Middle frontal gyrus (tissue), 1 donor: ENCODE measurements at regions not wholly inside any gene's neighbourhood (a gene's known extent, or its start where the extent isn't known, plus 50 kb on each side); places are given as distances from the start of the nearest gene placed in this dataset.

Experiments used
- DNase-seq: peaks from one replicate; pipeline ENCODE4 v3.0.0-alpha.2; 2015; ENCODE audit warnings: low spot score; ENCODE audit errors: extremely low spot score

- no peak for DNase-seq
Measured at GRCh38 chr14:22456998-22457594, 131.9 kb downstream of the DAD1 start.

DNA sequence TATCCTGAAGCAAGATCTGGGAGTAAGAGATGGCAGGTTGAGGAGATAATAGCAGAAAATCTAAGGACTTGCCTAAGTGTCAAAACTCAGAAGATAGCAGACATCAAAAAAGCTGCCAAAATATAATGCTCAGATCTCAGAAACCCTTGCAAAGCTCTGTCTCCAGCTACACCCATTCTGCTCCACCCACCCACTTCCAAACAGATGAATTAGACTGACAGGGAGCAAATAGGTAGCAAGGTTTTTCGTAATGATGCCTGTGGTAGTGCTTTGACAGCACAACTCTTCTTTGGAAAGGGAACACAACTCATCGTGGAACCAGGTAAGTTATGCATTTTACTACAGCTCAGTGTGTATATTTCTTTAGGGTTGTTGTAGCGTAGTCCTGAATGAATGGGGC, 132.6 kb downstream of the DAD1 start:
- no peak for DNase-seq

- DNase-seq = no peak
Measured at GRCh38 chr14:22452330-22452729, 136.7 kb downstream of the DAD1 start.

DNA sequence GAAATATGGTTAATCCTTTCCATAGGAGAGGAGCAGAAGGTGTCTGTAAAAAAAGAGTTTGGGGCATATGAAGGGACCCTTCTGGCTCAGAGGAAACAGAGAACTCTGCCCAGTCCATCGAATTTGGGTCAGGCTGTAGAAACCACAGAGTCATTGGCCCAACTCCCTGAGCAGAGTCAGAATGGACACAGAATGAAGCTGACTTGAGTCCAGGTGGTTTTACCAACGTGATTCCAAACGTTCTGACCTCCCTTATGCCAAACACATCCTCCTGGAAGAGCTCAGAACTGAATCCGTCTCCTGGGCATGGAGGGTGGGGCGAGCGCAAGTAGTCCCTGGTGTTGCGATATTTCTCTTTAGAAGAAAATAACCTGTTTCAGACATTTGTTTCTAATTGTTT, 138.8 kb downstream of the DAD1 start:
- no peak for DNase-seq

DNA sequence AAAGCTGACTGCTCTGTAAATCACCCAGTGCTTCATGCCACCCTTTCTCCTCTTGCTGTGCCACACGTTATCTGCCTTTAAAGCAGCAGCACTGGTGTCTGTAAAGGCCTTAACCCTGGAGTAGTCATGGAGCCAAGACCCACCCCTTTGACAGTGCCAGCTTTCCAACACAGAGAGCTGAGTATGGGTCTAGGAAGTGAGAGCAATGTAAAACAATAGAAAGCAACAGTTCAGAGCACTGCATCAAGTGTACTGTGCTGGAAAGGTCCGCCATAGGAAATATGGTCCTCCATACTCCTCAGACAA, 139.5 kb downstream of the DAD1 start:
- DNase-seq = no peak

- no peak for DNase-seq
Measured at GRCh38 chr14:22448905-22449599, 140.0 kb downstream of the DAD1 start.

- DNase-seq = no peak
Measured at GRCh38 chr14:22448035-22448904, 140.8 kb downstream of the DAD1 start.

- DNase-seq = no peak
Measured at GRCh38 chr14:22438742-22439141, 150.3 kb downstream of the DAD1 start.

- no peak for DNase-seq
Measured at GRCh38 chr14:22434901-22435550, 154.0 kb downstream of the DAD1 start.

DNA sequence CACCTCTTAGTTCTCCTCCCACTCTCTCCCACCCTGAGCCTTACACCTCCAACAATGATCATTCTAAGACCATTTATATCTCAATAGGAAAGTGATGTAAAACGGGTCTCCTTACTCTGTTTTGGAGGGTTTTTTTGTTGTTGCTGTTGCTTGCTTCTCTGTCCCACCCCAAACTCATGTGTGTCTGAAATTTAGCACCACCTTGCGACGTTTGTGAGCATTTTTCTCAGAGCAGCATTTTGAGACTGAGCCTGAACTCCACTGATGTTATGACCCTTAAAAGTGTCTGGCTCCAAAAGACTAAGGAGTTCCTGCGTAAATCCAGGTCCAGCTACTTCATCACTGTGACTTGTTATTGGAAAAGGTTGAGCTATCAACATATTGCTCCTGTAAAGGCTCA, 155.0 kb downstream of the DAD1 start:
- no peak for DNase-seq

GRCh38 chr14:22433069-22433468, 156.0 kb downstream of the DAD1 start:
- no peak for DNase-seq

DNA sequence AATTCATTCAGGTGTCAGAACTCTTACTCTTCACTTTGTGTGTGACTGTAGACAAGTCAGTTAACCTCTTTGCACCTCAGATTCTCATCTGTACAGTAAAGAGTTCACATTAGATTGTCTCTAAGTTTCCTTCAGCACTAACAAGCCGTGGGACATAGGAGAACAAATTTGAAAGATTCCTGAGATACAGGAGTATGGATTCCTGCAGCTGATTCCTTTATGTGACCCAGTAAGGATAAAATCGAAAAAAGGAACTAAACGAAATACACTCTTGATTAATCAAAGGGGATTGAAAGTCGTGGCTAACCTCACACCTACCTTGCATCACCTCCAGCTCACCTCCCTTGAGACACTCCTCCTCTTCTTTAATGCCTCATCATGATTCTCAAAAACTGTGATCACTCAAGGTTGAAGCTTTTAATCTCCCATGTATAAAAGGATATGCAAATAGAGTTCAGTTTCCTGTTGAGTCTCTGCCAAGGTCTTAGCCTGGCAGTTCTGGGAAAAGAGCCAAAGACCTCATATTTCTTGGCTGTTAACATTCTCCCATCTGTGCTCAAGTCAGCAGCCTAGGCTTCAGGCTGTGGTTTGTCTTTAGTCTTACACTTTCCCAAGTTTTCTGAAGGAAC, 156.6 kb downstream of the DAD1 start:
- peak; percentile 14 for DNase-seq

DNA sequence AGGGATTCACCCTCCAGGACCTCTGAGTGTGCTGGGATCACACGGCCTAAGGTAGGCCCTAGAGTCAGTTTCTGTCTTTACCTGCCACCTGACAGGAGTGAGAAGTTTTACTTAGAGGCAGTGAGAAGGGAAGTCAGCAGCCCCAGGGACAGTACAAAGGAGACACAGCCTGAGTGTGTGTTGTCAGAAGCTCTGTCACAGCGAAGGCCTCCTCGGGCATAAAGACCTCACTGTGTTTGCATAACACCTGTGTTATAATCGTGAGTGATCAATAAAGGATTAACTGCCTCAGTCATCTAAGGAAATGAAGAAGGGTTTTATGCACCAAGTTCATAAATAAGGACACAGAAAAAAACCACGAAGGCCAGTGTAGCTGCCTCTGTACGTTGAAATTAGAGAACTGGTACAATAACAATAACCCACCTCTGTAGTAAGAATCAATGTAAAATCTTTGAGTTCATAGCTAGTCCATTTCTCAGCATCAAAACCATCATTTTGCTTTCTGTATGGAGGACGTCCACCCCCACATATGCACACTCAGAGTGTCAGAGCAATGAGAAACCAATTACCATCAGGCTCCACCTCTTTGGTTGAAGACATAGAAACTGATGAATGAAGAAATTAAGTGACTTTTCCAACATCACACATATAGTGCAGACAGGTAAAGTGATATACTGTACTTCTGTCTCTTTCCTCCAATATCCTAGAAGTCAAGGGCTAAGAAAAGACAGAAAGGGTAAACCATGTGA, 159.3 kb downstream of the DAD1 start:
- no peak for DNase-seq

DNA sequence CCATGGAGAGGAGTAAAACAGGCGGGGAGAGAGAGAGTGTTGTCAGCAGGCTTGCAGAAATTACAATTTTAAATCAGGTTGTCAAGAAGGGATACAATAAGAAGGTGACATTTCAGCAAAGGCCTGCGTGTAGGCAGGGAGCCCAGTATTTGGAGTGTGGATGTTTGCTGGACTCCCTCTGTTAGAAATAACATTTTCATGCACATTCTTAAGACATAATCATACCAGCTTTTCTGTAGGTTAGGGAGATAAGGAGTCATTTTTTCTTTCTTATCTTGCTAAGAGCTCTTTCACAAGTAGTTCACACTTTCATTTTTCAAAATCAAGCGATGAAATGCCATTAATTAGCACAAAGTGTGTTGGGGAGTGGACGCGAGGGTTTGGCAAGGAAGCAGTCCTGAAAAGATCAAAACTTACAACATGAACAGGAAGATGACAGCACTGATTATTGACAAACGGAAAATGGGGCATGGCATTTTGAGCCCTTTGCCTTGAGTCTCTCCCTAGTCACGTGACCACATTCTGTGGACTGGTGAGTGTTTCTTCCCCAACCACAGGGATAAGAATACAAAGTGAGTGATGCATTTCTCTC, 160.2 kb downstream of the DAD1 start:
- no peak for DNase-seq

DNA sequence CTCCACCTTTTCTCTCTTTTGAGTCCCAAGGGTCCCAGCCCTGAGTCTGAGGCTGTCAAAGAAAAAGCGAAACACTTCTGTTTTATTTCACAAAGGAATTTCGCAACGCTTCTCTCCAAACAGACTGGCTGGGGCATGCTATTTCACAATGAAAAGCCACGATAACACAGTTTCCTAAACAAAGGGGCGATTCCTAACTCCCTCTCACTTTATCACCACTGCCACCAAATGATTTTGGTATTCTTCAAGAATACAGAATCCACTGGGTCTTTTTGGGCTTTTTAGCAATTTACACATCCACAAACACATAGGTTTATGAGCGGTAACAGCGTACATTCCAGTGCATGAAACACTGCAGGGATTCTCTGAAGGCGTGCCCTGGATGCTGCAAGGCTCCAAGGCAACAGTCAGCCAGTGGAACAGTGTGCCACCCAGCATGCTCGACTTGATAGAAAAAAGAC, 161.2 kb downstream of the DAD1 start:
- DNase-seq = no peak

DNA sequence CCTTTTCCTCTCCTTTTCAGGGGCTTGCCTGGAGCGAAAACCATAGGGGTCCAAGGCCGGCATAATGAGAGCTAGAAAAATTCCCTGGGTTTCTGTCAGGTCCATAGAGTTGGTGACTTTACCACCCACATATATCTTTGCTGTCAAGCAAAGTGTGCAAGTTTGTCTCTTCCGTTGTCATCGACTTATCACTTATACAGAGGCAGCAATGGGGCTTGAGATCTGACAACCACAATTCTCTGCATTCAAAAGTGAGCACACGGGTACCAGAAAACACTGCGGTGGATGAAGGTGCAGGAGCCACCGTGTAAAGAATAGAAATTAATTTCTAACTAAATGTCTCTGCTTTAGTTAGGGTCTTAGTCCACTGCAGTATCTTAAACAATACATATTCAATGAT, 162.3 kb downstream of the DAD1 start:
- DNase-seq = no peak

- DNase-seq = no peak
Measured at GRCh38 chr14:22423958-22424357, 165.1 kb downstream of the DAD1 start.

- DNase-seq = no peak
Measured at GRCh38 chr14:22422238-22422637, 166.8 kb downstream of the DAD1 start.

- DNase-seq = no peak
Measured at GRCh38 chr14:22420598-22421186, 168.3 kb downstream of the DAD1 start.

GRCh38 chr14:22419620-22420019, 169.4 kb downstream of the DAD1 start:
- DNase-seq = no peak
